ENCODE measurements at regions not wholly inside any gene's neighbourhood (a gene's known extent, or its start where the extent isn't known, plus 50 kb on each side); places are given as distances from the start of the nearest gene placed in this dataset.

DNA sequence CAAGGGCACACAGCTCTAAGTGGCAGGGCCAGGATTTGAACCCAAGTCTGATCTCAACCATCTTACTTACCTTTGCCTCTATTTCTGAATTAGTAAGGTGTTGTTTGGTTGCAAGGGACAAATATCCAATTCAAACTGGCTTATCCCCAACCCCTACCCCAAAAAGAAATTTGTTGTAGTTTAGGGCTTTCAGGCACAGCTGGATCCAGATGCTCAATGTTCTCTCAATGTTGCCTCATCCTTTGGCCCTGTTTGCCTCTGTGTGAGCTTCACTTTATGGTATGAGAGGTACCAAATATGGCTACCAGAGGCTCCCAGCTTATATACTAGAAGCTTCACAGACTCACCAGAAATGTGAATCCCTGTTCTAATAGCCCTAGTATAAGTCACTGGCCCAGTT lies 499.9 kb downstream of the SHQ1 start:
- TF ChIP-seq, protein P1, sequence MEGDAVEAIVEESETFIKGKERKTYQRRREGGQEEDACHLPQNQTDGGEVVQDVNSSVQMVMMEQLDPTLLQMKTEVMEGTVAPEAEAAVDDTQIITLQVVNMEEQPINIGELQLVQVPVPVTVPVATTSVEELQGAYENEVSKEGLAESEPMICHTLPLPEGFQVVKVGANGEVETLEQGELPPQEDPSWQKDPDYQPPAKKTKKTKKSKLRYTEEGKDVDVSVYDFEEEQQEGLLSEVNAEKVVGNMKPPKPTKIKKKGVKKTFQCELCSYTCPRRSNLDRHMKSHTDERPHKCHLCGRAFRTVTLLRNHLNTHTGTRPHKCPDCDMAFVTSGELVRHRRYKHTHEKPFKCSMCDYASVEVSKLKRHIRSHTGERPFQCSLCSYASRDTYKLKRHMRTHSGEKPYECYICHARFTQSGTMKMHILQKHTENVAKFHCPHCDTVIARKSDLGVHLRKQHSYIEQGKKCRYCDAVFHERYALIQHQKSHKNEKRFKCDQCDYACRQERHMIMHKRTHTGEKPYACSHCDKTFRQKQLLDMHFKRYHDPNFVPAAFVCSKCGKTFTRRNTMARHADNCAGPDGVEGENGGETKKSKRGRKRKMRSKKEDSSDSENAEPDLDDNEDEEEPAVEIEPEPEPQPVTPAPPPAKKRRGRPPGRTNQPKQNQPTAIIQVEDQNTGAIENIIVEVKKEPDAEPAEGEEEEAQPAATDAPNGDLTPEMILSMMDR (IDR thresholded peaks at IDR 0.05; ENCODE audit: insufficient read depth, low read length, poor library complexity, severe bottlenecking), result no peak
- TF ChIP-seq EZH2phosphoT487 (conservative IDR thresholded peaks at IDR 0.05; ENCODE audit: low read length), result no peak

All from SU-DHL-6 (cell line).